ENCODE measurements at regions not wholly inside any gene's neighbourhood (a gene's known extent, or its start where the extent isn't known, plus 50 kb on each side); places are given as distances from the start of the nearest gene placed in this dataset.

GRCh38 chr7:81462672-81463071, 307.2 kb downstream of the HGF start:
- TF ChIP-seq, protein P1, sequence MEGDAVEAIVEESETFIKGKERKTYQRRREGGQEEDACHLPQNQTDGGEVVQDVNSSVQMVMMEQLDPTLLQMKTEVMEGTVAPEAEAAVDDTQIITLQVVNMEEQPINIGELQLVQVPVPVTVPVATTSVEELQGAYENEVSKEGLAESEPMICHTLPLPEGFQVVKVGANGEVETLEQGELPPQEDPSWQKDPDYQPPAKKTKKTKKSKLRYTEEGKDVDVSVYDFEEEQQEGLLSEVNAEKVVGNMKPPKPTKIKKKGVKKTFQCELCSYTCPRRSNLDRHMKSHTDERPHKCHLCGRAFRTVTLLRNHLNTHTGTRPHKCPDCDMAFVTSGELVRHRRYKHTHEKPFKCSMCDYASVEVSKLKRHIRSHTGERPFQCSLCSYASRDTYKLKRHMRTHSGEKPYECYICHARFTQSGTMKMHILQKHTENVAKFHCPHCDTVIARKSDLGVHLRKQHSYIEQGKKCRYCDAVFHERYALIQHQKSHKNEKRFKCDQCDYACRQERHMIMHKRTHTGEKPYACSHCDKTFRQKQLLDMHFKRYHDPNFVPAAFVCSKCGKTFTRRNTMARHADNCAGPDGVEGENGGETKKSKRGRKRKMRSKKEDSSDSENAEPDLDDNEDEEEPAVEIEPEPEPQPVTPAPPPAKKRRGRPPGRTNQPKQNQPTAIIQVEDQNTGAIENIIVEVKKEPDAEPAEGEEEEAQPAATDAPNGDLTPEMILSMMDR (optimal IDR thresholded peaks at IDR 0.05 in 1 of 3, IDR thresholded peaks at IDR 0.05 in 1 of 3, conservative IDR thresholded peaks at IDR 0.05 in 1 of 3; ENCODE audit: extremely low read depth in 1 of 3, insufficient read depth in 2 of 3, low read length in 3 of 3) = no peak
- no peak for TF ChIP-seq EZH2 (IDR thresholded peaks at IDR 0.05; ENCODE audit: low read length)
